ENCODE measurements at regions not wholly inside any gene's neighbourhood (a gene's known extent, or its start where the extent isn't known, plus 50 kb on each side); places are given as distances from the start of the nearest gene placed in this dataset.
"Not testable (repeated sequence)": the region's sequence is repeated elsewhere in the genome, so short reads cannot be mapped to it uniquely, and the experiment has no call there.

DNA sequence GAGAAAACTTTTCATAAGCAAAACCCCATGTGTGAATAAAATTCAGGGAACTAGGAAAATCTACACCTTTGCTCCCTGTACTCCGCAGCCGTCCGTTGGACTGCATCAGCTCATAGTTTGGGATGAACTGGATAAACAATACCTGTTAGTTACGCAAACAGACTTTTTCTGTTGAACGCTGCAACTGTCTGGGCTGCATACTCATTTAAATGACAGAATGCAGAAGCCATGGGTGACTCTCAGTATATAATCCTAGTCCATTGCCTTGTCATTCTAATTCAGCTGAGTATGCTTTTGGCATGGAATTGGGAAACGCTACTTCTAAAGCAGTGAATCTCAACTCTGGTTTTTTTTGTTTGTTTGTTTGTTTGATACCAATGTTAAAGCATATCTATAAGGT lies 151.6 kb downstream of the SLITRK1 start:
- no peak for DNase-seq (ENCODE audit: low read depth, low spot score)

DNA sequence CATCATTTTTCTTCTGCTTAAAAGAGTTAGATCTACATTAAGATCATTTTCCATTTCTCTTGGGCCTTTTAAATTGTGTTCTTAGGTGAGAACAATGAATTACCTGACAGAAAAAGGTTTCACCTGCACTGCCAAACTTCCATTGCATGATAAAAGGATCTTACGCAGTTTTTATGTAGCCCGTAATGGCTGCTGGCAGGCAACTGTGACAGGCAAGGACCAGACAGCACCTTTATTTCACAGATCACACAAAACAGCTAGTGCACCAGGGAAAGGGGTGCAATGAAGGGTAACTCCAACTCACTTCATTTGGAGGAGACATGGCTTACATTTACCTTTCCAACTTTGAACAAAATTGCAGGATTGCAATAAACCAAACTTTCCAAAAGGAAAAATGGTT lies 159.8 kb downstream of the SLITRK1 start:
- no peak for DNase-seq (ENCODE audit: low read depth, low spot score)

DNA sequence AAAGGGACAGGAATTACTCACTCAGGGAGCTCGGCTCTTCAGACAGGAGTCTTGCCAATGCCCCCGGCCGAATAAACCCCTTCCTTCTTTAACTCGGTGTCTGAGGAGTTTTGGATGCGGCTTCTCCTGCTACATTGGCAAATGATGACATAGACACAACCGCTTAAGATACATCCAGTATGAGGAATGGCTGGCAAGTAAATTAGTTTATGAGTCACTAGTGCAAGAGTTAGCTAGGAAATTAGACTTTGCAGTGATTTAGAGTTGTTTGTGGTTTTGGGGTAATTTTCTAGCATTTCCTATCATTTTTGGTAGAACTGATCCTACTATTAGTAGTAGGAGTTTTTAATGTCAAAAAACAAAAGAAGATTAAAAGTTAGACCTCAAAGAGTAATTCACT lies 166.2 kb downstream of the SLITRK1 start:
- no peak for DNase-seq (ENCODE audit: low read depth, low spot score)

DNA sequence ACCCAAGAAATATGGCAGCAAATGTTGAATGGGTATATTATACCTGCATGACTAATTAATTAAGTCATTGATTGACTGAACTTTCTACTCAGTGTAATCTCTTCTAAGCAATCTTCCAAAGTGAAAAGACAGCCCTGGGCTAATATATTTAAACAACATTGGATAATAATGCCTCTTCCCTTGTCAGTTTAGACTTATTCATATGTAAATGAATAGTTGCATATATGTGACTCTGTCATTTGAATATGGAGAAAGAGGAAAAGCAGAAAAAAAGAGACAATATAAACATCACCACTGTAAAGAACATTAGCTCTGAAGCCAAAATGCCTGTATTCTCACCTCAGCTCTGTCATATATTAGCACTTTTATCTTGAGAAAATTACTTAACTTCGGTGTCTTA lies 168.0 kb downstream of the SLITRK1 start:
- no peak for DNase-seq (ENCODE audit: low read depth, low spot score)

DNA sequence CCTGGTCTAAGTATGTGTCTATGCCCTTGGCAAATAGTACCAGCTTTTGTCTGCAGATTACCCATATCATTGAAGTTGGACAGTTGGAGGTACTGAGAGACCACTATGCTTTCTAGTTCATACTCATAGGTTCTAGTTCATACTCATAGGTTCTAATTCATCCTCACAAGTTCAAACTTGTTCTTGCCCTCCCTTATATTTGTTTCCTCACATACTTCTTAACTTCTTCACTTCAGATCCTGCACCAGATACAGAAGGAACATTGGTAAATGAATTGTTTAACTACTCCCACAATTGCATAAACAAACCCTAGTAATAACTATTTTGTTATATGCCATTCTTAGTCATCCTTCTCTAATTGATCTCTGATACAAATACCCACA lies 172.2 kb downstream of the SLITRK1 start:
- DNase-seq (ENCODE audit: low read depth, low spot score) = no peak

DNA sequence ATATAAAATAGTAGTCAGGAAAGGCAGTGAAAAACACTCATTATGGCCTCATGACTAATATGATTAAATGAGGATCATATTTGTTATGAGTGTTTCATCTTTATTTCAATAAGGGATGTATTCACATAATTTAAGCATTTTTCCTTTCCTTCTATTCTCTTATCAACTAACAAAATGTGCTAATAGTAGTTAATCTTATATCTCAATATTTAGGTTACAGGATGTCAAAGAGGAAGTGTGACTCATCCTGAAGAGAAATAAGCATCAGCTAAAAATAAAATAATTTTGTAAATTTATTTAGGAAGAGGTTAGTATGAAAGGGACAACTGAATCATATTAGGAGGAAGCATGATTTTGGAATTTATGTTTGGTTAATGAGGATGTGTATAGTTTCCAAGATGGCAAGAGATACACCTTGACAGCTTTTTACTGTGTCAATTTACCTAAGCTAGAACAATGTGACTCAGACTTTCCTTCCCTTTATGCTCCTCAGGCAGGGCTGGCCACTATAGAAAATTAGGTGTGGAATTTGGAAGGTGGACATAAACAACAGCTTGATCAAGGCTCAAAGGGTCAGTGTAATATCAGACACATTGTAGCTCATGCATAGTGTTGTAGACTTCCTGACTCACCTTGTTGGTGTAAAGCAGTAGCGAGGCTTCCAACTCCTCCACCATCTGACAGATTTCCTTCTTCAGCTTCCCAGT lies 172.7 kb downstream of the SLITRK1 start:
- no peak for DNase-seq (ENCODE audit: low read depth, low spot score)

DNA sequence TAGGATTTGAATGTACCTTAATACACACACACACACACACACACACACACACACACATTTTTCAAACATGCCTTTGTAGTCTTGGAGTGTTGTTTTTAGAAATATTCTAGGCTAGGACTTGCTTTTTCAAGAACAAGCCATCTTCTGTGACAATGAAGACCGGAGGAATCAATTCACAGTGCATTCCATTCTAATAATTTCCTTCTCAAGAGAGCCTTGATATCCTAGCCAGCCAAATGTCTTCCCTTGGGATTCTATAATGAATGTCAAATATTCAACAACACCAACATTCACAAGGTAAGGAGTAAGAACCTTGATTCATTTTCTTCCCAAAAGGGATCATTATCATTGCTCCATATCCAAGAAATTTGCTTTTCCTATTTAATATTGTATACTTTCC lies 180.3 kb downstream of the SLITRK1 start:
- no peak for DNase-seq (ENCODE audit: low read depth, low spot score)

DNA sequence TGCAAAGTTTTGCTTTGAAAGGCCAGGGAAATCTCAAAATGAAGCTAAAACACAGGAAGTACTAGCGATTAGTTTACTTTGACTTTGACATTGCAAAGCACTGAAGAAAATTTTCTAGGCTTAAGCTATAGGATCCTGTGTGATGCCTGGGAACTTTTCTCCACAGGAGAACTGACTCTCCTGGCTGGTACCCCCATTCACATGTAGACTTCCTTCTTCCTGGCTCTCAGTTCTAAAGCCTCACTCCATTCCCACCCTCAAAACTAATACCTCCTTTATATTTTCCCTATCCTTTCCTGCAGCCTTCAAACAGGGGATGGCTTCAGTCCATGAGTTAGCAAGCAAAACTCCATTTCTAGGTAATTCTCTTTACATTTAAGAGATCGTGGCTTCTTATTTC lies 189.5 kb downstream of the SLITRK1 start:
- DNase-seq (ENCODE audit: low read depth, low spot score) = no peak

DNA sequence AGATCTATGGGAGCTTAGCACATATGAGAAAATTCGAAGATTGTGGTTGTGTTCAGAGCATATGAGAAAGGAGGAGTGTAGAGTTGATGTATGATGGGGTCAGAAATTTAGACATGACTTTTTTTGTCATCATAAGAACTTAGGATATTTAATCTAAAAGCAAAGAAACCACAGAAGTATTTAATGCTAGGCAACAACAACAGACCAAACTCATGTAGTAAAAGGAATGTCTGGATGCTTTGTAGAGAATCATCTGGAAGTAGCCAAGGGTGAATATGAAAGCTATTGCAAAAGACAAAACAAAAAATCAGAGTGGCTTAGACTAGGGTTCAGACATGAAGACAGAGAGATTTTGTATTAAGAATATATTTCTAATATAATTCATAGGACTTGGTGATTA lies 190.3 kb downstream of the SLITRK1 start:
- no peak for DNase-seq (ENCODE audit: low read depth, low spot score)

DNA sequence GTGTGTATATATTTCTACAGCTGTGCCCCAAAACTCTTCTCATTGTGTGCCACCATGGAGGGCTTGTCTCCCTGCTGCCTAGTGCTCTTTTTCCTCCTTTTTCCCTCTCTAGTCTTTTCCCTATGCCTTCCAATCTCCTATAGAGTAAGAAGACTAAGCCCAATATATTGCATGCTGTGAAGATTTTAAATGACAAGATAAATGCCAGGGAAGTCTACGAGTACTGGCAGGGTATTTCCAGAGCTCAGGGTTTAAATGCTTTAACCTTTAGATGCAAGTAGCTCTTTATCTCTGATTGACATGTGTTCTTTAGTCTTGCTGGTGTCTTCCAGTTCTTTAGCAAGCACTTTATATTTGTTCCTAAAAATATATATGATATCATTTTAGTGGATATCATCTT lies 200.7 kb downstream of the SLITRK1 start:
- no peak for DNase-seq (ENCODE audit: low read depth, low spot score)

DNA sequence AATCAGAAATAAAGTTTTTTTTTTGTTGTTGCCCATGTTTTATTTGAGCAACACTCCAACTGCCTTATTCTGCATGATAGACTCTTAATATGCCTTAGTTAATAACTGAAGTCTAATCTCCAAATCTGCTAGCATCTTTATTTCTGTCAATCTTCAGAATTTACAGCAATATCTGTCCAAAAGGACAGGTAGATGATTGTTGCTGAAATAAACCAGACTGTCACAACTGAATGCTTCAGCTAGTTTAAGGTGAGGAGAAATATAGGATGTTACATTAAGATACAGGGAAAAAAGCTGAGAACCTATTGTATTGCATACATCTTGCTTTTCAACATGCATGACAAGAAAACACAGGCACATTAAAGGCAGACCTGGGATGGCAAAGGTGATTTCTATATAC lies 204.3 kb downstream of the SLITRK1 start:
- no peak for DNase-seq (ENCODE audit: low read depth, low spot score)

DNA sequence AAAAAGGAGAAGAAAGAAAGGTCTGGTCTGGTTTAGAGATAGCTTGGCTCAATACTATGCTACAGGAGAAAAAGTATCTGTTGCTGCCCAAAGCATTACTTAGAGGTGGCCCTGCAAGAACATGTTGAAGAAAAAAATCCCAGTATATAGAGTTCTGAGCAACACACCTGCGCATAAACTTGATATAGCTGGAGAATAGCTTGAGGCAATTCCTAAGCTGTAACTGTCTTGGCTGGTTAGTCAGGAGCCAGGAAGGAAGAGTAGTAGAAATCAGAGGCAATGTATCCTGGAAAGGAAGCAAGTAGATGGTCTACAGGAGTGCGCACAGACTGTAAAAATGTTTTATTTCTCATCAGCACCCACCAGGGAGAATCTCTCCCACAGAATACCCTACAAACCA lies 209.7 kb downstream of the SLITRK1 start:
- no peak for DNase-seq (ENCODE audit: low read depth, low spot score)

DNA sequence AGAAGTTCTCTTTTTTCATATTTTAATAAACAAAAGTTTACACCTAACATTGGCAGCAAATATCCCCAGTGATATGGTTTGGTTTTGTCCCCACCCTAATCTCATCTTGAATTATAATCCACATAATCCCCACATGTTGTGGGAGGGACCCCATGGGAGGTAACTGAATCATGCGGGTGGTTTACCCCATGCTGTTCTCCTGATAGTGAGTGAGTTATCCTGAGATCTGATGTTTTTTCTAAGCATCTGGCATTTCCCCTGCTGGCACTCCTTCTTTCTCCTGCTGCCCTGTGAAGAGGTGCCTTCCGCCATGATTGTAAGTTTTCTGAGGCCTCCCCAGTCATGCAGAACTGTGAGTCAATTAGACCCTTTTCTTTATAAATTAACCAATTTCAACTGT lies 214.7 kb downstream of the SLITRK1 start:
- DNase-seq (ENCODE audit: low read depth, low spot score) = no peak

DNA sequence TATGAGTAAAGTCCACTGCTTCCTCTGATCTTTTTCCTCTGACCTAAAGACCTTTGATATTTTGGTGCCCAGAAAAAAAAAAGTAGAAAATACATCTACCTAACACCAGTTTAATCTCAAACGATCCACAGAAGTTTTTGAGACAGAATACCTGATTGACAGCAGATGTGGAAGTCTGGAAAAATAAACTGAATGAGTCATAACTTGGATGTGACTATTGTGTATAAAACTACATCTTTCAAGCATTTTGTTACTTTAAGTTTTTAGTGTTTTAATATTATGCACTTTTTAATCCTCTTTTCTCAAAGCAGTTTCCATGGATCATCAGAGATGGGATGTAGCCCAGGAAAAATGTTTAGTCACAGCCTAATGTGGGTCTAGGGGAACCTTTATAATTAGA lies 216.1 kb downstream of the SLITRK1 start:
- no peak for DNase-seq (ENCODE audit: low read depth, low spot score)

DNA sequence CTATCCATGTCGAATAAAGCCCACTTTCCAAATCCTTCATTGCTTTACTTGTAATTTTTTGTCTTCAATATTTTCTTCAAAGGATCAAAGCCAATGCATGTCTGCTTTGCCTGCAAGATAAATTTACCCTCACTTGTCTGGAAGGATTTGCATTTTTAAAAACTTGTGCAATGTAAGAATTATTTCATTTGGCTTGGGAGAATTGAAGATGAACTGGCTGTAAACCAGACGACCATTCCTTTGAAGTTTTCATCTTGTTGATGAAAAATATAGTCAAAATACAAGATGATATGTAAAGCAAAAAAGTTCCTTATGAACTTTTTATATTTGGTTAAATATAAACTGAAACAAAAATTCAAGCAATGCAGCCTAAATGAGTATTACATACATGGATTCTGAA lies 225.0 kb downstream of the SLITRK1 start:
- no peak for DNase-seq (ENCODE audit: low read depth, low spot score)

DNA sequence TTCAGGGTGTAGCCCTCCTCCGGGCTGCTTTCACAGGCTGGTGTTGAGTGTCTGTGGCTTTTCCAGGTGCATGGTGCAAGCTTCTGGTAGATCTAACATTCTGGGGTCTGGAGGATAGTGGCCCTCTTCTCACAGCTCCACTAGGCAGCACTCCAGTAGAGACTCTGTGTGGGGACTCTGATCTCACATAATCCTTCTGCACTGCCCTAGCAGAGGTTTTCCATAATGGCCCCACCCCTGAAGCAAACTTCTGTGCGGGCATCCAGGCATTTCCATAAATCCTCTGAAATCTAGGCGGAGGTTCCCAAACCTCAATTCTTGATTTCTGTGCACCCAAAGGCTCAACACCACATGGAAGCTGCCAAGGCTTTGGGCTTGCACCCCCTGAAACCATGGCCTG lies 239.7 kb downstream of the SLITRK1 start:
- not testable (repeated sequence) for DNase-seq (ENCODE audit: low read depth, low spot score)

DNA sequence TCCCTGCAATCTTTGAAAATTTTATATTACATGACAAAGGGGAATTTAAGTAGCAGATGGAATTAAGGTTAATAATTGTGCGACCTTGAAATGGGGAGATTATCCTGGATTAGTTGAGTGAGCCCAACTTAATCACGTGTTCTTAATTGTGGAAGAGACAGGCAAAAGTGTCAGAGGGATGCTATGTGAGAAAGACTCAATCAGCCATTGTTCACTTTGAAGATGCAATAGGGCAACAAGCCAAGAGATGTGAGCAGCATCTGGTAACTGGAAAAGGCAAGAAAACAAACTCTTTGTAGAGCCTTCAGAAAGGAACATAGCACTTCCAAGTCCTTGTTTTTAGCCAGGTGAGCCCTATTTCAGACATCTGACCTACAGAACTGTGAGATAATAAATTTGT lies 247.7 kb downstream of the SLITRK1 start:
- no peak for DNase-seq (ENCODE audit: low read depth, low spot score)

DNA sequence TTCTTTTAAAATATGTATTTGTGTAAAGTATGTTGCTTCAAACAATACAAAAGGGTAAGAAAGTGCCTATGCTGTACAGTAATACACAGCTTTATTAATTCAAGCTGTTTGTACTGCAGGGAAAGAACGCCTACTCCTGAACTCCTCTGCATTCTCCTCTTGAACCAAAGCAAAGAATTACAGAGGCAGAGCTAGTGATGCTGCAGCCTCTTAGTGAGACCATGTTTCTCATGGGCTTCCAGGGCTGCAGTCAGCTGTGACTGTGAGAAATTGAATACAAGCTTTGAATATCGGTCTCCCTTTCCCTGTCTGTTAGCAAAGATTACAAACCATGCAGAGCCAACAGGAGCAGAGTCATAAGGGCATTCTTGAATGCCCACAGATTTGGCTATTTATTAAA lies 248.5 kb downstream of the SLITRK1 start:
- DNase-seq (ENCODE audit: low read depth, low spot score) = no peak

DNA sequence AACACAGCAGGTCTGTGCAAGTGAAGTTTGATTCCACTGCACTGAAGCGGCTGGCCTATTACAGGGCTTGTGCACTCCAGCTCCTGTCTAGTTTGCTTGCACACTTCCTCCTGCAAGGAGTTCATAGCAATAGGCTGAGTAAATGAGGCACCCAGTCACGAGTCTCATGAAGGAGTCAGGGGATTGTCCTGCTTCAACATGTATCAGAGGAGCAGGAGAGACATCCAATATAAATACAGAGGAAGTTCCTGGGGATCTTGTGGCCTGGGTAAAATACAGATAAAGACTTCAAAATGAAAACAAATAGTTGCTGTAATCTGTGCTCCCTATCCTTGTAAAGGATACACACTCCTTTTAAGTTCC lies 259.9 kb downstream of the SLITRK1 start:
- DNase-seq (ENCODE audit: low read depth, low spot score) = no peak

DNA sequence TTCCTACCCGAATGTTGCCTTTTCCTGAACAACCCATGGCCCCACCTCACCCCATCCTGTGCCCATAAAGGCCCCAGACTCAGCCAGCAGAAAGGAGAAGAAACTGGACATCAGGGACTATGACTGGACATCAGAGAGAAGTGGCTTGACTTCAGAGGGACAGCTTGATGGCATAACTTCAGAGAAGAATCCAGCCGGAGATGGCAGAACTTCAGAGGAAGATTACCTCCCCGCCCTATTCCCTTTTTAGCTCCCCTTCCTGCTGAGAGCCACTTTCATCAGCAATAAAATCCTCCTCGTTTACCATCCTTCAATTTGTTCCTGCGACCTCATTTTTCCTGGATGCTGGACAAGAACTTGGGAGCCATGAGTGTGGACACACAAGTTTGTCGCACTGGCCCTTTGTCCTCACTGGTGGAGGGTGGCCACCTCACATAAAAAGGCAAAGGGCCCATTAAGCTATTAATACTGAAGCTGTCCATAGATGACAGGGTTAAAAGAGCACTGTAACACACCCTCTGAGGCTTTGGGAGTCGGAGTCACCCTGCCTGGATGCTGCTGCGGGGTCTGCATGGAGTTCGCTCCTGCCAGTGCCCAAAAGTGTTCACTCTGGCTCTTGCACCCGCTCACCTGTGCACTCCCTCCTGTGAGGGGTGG lies 260.4 kb downstream of the SLITRK1 start:
- DNase-seq (ENCODE audit: low read depth, low spot score) = no peak

DNA sequence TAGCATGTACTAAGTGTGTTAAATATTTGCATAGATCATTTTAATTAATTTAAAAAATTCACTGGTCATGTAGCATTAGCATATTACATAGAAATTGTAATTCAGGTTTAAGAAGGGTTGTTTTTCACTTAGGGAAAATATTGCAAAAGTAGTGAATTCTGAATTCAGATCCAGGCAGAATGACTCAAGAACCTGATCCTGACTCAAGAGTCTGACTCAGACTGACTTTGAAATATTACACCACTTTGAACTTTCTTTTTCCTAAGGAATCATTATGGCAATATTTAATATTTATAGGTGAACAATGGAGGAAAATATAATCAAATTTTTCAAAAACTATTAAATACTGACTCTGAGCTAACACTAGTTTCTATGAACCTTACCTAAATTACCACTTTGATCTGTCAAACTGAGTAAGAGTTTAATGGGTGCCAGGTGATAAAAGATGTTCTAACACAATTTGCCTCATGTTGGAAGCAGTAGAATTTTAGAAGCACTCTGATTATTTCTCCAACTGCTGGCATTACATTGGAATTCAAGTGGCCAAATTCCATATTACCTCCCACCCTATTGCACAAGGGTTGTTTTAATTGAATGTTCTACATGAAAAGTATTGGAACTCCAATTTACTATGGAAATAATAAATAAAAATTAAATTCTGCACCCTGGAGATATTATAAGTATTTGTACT lies 261.6 kb downstream of the SLITRK1 start:
- DNase-seq (ENCODE audit: low read depth, low spot score) = no peak

DNA sequence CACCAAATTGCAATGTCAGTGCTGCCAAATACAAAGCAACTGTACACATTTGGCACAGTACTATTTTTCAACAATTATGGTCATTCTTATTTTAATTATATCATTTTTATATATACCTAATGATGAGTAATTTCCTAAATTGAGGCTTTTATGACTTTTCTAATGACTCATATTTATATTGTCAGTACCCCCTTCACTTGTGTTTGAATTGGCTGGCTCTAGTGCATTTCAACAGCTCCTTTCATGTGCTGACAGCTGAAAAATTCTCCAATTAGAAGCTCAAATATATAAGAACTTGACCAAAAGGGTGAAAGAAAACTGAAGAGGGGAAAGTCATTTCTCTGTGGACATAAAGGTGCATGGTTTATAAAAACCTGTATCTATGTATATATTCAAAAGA lies 263.3 kb downstream of the SLITRK1 start:
- no peak for DNase-seq (ENCODE audit: low read depth, low spot score)

DNA sequence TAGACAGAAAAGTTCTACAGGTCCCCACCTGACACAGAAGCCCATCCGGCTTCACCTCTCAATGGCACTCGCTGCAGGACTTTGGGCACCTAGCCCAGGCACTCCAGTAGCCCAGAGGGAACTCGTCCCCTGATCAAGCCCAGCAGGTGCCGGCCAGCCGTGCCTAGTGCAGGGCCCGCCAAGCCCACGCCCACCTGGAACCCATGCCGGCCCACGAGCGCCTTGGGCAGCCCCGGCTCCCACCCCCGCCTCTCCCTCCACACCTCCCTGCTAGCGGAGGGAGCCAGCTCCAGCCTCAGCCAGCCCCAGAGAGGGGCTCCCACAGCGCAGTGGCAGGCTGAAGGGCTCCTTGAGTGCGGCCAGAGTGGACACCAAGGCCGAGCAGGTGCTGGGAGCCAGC lies 268.8 kb downstream of the SLITRK1 start:
- no peak for DNase-seq (ENCODE audit: low read depth, low spot score)
